Endothelial cell of umbilical vein (primary cell): ENCODE measurements at regions not wholly inside any gene's neighbourhood (a gene's known extent, or its start where the extent isn't known, plus 50 kb on each side); places are given as distances from the start of the nearest gene placed in this dataset.

Source experiments
- CTCF ChIP-seq, 2 donors: IDR thresholded peaks; 1 replicate in 1 of 2; 2 replicates in 1 of 2; pipeline ENCODE4 v1.5.1; 2011; ENCODE audit warnings: low read length in 2 of 2, mild to moderate bottlenecking in 2 of 2, moderate library complexity in 2 of 2, control low read depth in 1 of 2, inconsistent platforms in 1 of 2, low read depth in 1 of 2; ENCODE audit not compliant: insufficient read depth in 1 of 2; ENCODE audit errors: extremely low read depth in 1 of 2
- MAX ChIP-seq: IDR thresholded peaks from 2 replicates; pipeline ENCODE4 v1.6.1; 2011; ENCODE audit not compliant: insufficient read depth, insufficient read length
- POLR2A ChIP-seq: IDR thresholded peaks from 2 replicates; pipeline ENCODE4 v1.6.1; 2012; ENCODE audit warnings: low read depth, mild to moderate bottlenecking, control low read depth, low read length

- TF ChIP-seq MAX (no peak), CTCF (IDR thresholded peaks at IDR 0.05; ENCODE audit: extremely low read depth in 1 of 2, insufficient read depth in 1 of 2, low read depth in 1 of 2, low read length in 2 of 2) (no peak), POLR2A (no peak)
Measured at GRCh38 chr7:17054206-17054605, 172.4 kb upstream of the AGR3 start.
